BE2C (cell line): ENCODE measurements at regions not wholly inside any gene's neighbourhood (a gene's known extent, or its start where the extent isn't known, plus 50 kb on each side); places are given as distances from the start of the nearest gene placed in this dataset.

Source experiments
- DNase-seq: peaks from one replicate; pipeline ENCODE4 v3.0.0-alpha.2; 2020
- H3K27me3 ChIP-seq: fragments of 250-450 bp; sonication (Bioruptor Pico); 2 replicates; pipeline ENCODE4 v1.5.1; 2020; ENCODE audit warnings: mild to moderate bottlenecking
- H3K36me3 ChIP-seq: fragments of 250-450 bp; sonication (Bioruptor Pico); 2 replicates; pipeline ENCODE4 v1.5.1; 2020; ENCODE audit warnings: mild to moderate bottlenecking
- H3K4me1 ChIP-seq: fragments of 250-450 bp; sonication (Bioruptor Pico); 2 replicates; pipeline ENCODE4 v1.5.1; 2020
- H3K4me3 ChIP-seq: 2 replicates; pipeline ENCODE4 v1.5.1; 2011; ENCODE audit warnings: low read depth, low read length
- H3K9me3 ChIP-seq: fragments of 250-450 bp; sonication (Bioruptor Pico); 2 replicates; pipeline ENCODE4 v1.5.1; 2020
- TF ChIP-seq, protein P1 (sequence below): IDR thresholded peaks from 2 replicates; pipeline ENCODE4 v1.5.1; 2012; ENCODE audit warnings: mild to moderate bottlenecking, low read depth, low read length

- Histone ChIP-seq H3K36me3 (no peaks in the 10 kb centered on the region), H3K9me3 (no peaks in the 10 kb centered on the region), H3K27me3 (no peaks in the 10 kb centered on the region), H3K4me3 (no peak overlapping the region), H3K4me1 (no peaks in the 10 kb centered on the region)
- no peak for DNase-seq
- TF ChIP-seq, protein P1, sequence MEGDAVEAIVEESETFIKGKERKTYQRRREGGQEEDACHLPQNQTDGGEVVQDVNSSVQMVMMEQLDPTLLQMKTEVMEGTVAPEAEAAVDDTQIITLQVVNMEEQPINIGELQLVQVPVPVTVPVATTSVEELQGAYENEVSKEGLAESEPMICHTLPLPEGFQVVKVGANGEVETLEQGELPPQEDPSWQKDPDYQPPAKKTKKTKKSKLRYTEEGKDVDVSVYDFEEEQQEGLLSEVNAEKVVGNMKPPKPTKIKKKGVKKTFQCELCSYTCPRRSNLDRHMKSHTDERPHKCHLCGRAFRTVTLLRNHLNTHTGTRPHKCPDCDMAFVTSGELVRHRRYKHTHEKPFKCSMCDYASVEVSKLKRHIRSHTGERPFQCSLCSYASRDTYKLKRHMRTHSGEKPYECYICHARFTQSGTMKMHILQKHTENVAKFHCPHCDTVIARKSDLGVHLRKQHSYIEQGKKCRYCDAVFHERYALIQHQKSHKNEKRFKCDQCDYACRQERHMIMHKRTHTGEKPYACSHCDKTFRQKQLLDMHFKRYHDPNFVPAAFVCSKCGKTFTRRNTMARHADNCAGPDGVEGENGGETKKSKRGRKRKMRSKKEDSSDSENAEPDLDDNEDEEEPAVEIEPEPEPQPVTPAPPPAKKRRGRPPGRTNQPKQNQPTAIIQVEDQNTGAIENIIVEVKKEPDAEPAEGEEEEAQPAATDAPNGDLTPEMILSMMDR: no peak
Measured at GRCh38 chr18:59810735-59811520, 88.9 kb upstream of the PMAIP1 start.

- TF ChIP-seq, protein P1: no peak
- Histone ChIP-seq H3K9me3 (no peaks in the 10 kb centered on the region), H3K36me3 (no peaks in the 10 kb centered on the region), H3K4me3 (no peak overlapping the region), H3K27me3 (no peaks in the 10 kb centered on the region), H3K4me1 (no peaks in the 10 kb centered on the region)
- no peak for DNase-seq
Measured at GRCh38 chr18:59810183-59810582, 89.6 kb upstream of the PMAIP1 start.

- H3K4me1 ChIP-seq: no peaks in the 10 kb centered on the region
- no peak for DNase-seq
- no peaks in the 10 kb centered on the region for H3K36me3 ChIP-seq
- H3K27me3 ChIP-seq: no peaks in the 10 kb centered on the region
- TF ChIP-seq, protein P1: no peak
- no peaks in the 10 kb centered on the region for H3K9me3 ChIP-seq
- H3K4me3 ChIP-seq: no peak overlapping the region
Measured at GRCh38 chr18:59802031-59802430, 97.8 kb upstream of the PMAIP1 start.

DNA sequence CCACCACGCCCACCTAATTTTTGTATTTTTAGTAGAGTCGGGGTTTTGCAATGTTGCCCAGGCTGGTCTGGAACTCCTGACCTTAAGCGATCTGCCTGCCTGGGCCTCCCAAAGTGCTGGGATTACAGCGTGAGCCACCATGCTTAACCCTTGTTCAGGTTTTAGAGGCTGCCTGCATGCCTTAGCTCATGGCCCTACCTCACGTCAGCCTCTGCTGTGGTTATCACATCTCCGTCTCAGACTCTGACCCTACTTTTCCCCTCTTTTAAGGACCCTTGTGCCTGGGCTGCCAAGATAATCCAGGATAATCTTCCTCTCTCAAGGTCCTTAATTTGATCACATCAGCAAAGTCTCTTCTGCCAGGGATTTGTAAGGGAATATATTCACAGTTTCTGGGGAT is 98.2 kb upstream of the PMAIP1 start:
- TF ChIP-seq, protein P1: no peak
- H3K4me3 ChIP-seq: no peak overlapping the region
- no peaks in the 10 kb centered on the region for H3K9me3 ChIP-seq
- no peak for DNase-seq
- H3K4me1 ChIP-seq: no peaks in the 10 kb centered on the region
- no peaks in the 10 kb centered on the region for H3K27me3 ChIP-seq
- no peaks in the 10 kb centered on the region for H3K36me3 ChIP-seq

DNA sequence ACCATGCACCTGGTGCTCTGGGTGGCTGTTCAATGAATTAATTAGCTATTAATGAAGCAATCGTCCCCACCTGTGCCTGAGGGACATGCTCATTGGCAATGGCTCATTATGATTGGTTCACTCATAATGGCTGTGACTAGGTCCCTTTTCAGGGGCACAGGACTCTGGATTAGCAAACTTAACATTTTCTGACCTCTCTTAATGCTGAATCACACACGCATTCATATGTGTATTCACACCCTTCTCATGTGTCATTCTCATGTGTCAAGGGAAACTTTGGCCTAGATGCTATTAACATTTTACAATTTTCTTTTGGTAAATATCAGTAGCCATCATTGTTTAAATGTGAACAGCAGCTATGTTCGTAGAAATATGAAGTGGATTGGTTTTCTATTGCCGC is 98.9 kb upstream of the PMAIP1 start:
- no peak for DNase-seq
- TF ChIP-seq, protein P1: no peak

DNA sequence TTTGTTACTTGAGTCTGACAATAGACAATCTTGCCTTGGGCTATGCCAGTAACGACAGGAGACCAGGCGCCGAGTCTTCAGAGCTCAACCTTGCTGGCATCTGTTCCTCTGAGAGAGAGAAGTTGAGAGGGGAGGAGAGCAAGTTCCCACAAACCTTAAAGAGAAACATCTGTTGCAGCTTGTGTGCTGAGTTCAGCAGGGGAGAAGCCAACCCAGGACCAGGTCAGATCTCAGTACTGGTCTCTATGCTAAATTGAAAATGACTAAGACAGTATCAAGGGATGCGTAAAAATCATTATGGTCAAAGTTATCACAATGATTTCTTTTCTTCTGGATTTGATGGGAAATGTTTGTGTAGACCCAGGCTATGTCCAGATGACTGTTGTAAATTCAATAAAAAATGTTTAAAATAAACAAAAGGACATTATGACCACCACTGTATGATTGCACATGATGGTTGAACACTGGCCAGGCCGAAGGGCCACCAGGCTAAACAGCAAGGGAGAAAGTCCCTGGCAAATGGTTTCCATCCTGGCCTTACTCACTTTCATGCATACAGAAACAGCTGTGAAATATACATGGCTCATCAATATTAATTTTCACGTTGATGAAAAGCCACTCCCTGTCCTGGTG is 100.3 kb upstream of the PMAIP1 start:
- Histone ChIP-seq H3K27me3 (no peaks in the 10 kb centered on the region), H3K9me3 (no peaks in the 10 kb centered on the region), H3K4me3 (no peak overlapping the region), H3K36me3 (no peaks in the 10 kb centered on the region), H3K4me1 (no peaks in the 10 kb centered on the region)
- DNase-seq: no peak
- TF ChIP-seq, protein P1: no peak

More for the DNA sequence above, 98.9 kb upstream of the PMAIP1 start:
- no peaks in the 10 kb centered on the region for H3K36me3 ChIP-seq
- no peak overlapping the region for H3K4me3 ChIP-seq
- H3K4me1 ChIP-seq: no peaks in the 10 kb centered on the region
- H3K27me3 ChIP-seq: no peaks in the 10 kb centered on the region
- H3K9me3 ChIP-seq: no peaks in the 10 kb centered on the region
